GM12892 (cell line): ENCODE measurements at regions not wholly inside any gene's neighbourhood (a gene's known extent, or its start where the extent isn't known, plus 50 kb on each side); places are given as distances from the start of the nearest gene placed in this dataset.

Experiments used
- POLR2A ChIP-seq: IDR thresholded peaks from 2 replicates; pipeline ENCODE4 v1.6.1; 2011; ENCODE audit warnings: low read depth, low read length, control low read depth
- POLR2AphosphoS5 ChIP-seq: IDR thresholded peaks from 2 replicates; pipeline ENCODE4 v1.6.1; 2011; ENCODE audit warnings: low read depth, low read length, control low read depth

- TF ChIP-seq POLR2AphosphoS5 = no peak
- no peak for TF ChIP-seq POLR2A
Observed at GRCh38 chr21:26698416-26698815, 125.3 kb upstream of the CYYR1 start.
